Naive thymus-derived CD8-positive, alpha-beta T cell (primary cell): ENCODE measurements at regions not wholly inside any gene's neighbourhood (a gene's known extent, or its start where the extent isn't known, plus 50 kb on each side); places are given as distances from the start of the nearest gene placed in this dataset.
"Not testable (repeated sequence)": the region's sequence is repeated elsewhere in the genome, so short reads cannot be mapped to it uniquely, and the experiment has no call there.

ENCODE experiments used
- ATAC-seq, 2 donors: fragments of 150-1000 bp; cut with Tn5 transposase in 1 of 2; sonication (Bioruptor Pico), chemical (Tn5 transposase) in 1 of 2; 1 replicate in 1 of 2; 2 replicates in 1 of 2; pipeline ENCODE4 v1.10.0; 2021; ENCODE audit warnings: mild to moderate bottlenecking in 2 of 2, moderate library complexity in 2 of 2
- POLR2A ChIA-PET: fragments of 350-600 bp; sonication (Branson Sonifier 250); formaldehyde crosslinking; loops from one replicate; lab custom pipeline; 2021; ENCODE audit warnings: antibody characterized with exemption; lab: Charles Lee
- DNase-seq, 10 donors: peaks; one replicate each; pipeline versions ENCODE4 v3.0.0 to v3.0.0-alpha.2; 2020 to 2022
- H3K27ac Mint-ChIP-seq, 10 donors: one replicate each; pipeline ENCODE4 v1.8.0; 2020 to 2022; ENCODE audit warnings: mild to moderate bottlenecking in 10 of 10, mixed read lengths in 10 of 10, moderate library complexity in 4 of 10, inconsistent platforms in 1 of 10
- H3K27me3 Mint-ChIP-seq, 5 donors: one replicate each; pipeline ENCODE4 v1.8.0; 2021 to 2022; ENCODE audit warnings: mixed read lengths in 5 of 5
- H3K36me3 Mint-ChIP-seq, 3 donors: one replicate each; pipeline ENCODE4 v1.8.0; 2020 to 2022; ENCODE audit warnings: mixed read lengths in 3 of 3, mild to moderate bottlenecking in 2 of 3, inconsistent platforms in 1 of 3
- H3K4me1 Mint-ChIP-seq, 4 donors: one replicate each; pipeline ENCODE4 v1.8.0; 2021 to 2022; ENCODE audit warnings: mixed read lengths in 4 of 4
- H3K4me3 Mint-ChIP-seq, 10 donors: one replicate each; pipeline ENCODE4 v1.8.0; 2020 to 2022; ENCODE audit warnings: mild to moderate bottlenecking in 10 of 10, mixed read lengths in 10 of 10, moderate library complexity in 6 of 10, inconsistent platforms in 1 of 10
- H3K9me3 Mint-ChIP-seq, 9 donors: one replicate each; pipeline ENCODE4 v1.8.0; 2020 to 2022; ENCODE audit warnings: mixed read lengths in 9 of 9, mild to moderate bottlenecking in 3 of 9, inconsistent platforms in 1 of 9, moderate library complexity in 1 of 9

DNA sequence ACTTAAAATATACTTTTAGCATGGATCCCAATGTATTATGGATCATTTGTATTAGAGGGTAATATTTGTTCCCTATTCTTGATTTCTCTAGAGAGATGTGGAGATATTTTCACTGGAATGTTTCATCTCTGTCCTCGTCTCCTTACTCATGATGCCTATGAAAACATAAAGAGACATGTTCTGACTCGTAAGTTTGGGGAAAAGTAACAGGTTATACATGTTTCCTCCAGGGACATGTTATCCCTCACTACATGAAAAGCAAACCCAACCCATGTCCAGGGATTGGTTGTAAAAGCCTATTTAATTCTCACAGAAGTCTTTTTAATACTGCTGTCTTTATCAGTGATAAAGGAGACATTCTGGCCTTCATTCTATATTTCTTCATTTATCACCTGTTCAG, 621.4 kb downstream of the GABRG1 start:
- H3K4me1 Mint-ChIP-seq = no peaks in the 10 kb centered on the region
- H3K4me3 Mint-ChIP-seq = no peak overlapping the region
- POLR2A ChIA-PET = no interaction called here
- DNase-seq (no peak), ATAC-seq (no peak)
- H3K36me3 Mint-ChIP-seq = no peaks in the 10 kb centered on the region
- H3K9me3 Mint-ChIP-seq = peaks cover 0 to 8% (median 3%) of the 10 kb centered on the region in 9 donors
- H3K27ac Mint-ChIP-seq = no peak overlapping the region
- H3K27me3 Mint-ChIP-seq = no peaks in the 10 kb centered on the region

DNA sequence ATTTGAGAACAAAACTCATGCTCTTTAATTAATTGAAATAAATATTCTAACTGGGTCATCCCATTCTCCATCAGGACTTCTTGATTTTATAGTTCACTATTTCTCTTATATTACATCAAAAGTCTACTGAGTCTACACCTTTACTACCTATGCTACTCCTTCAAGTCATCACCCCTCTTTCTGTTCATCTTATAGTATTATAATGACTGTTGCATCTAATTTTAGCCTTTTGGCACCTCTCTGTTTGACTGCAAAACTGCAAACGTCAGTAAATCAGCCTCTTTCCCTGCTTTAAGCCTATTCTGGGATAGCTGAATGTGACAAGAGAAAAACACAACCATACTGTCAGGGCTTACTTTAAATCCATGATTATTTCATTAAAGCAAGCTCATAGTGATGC, 639.1 kb downstream of the GABRG1 start:
- Mint-ChIP-seq H3K27ac (no peak overlapping the region), H3K27me3 (no peaks in the 10 kb centered on the region), H3K9me3 (peaks cover 0 to 16% (median 2%) of the 10 kb centered on the region in 9 donors), H3K4me1 (no peaks in the 10 kb centered on the region), H3K36me3 (no peaks in the 10 kb centered on the region), H3K4me3 (no peak overlapping the region)
- no peak for ATAC-seq
- DNase-seq = no peak
- POLR2A ChIA-PET = no interaction called here

DNA sequence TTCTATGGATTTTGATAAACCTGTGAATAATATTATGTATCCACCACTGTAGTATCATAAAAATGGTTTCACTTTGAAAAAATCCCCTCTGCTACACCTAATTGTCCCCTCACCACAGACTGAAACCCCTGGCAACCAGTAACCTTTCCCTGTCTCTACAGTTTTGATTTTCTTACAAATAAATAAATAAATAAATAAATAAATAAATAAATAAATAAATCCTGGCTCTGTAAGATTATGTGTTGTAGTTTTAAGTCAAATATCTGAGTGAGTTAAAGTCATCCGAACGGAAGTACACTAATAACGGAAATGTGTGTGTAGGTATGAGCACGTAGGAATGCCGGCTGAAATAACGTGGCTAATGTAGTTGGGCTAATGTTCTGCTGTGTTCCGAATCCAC, 641.5 kb downstream of the GABRG1 start:
- no peak overlapping the region for H3K27ac Mint-ChIP-seq
- no peak overlapping the region for H3K4me3 Mint-ChIP-seq
- H3K9me3 Mint-ChIP-seq = peaks cover 0 to 16% (median 0%) of the 10 kb centered on the region in 9 donors
- DNase-seq = no peak
- ATAC-seq = no peak
- no peaks in the 10 kb centered on the region for H3K27me3 Mint-ChIP-seq
- no peaks in the 10 kb centered on the region for H3K36me3 Mint-ChIP-seq
- POLR2A ChIA-PET = no interaction called here
- no peaks in the 10 kb centered on the region for H3K4me1 Mint-ChIP-seq

DNA sequence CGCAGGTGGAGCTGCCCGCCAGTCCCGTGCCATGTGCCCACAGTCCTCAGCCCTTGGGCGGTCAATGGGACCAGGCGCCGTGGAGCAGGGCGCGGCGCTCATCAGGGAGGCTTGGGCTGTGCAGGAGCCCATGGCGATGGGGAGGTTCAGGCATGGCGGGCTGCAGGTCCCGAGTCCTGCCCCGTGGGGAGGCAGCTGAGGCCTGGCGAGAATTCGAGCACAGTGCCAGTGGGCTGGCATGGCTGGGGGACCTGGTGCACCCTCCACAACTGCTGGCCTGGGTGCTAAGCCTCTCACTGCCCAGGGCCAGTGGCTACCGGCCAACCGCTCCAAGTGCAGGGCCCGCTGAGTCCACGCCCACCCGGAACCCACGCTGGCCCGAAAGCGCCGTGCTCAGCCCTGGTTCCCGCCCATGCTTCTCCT, 646.5 kb downstream of the GABRG1 start:
- no peak for ATAC-seq
- DNase-seq = no peak
- Mint-ChIP-seq H3K4me1 (no peaks in the 10 kb centered on the region), H3K27me3 (no peaks in the 10 kb centered on the region), H3K27ac (no peak overlapping the region), H3K36me3 (no peaks in the 10 kb centered on the region), H3K4me3 (no peak overlapping the region), H3K9me3 (peaks cover 0 to 20% (median 13%) of the 10 kb centered on the region in 9 donors)
- POLR2A ChIA-PET = no interaction called here

DNA sequence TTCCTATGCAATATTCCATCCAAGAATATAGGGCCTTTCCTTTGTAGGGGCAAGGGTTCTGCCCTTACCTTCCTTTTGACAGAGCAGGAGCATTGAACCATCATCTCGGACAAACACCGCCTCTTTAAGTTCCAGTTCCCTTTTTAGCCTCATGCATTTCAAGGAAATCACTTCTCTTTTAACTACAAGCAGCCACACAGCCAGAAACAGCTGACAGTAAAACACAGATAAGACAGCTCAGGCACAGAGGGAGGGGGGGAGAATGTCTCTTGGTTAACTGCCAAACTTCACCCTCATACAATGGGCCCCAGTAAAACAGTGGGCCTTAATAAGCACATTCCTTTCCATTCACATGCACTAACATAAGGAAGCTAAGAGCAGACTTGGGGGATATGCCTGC, 648.3 kb downstream of the GABRG1 start:
- POLR2A ChIA-PET = no interaction called here

DNA sequence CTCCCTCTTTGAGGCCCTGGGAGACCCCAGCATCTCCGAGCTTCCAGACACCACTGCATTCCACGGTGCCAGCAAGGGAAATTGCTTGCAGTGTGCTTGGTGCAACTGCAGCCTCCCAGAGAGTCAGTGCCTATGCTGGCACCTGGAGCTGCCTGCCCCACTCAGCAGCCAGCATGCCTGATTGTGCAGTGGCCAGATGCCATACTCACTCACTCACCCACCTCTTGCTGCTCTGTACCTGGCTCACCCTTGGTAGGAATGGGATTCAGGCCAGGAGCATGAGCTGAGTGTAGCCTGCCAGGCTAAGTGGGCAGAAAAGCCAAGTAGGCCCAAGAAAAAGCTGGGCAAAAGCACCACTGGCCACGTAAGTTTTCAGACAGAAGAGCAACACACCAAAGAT, 651.4 kb downstream of the GABRG1 start:
- no peak for ATAC-seq
- H3K27ac Mint-ChIP-seq = no peak overlapping the region
- POLR2A ChIA-PET = no interaction called here
- no peaks in the 10 kb centered on the region for H3K27me3 Mint-ChIP-seq
- no peak for DNase-seq
- no peak overlapping the region for H3K4me3 Mint-ChIP-seq
- peaks cover 0 to 20% (median 13%) of the 10 kb centered on the region in 9 donors for H3K9me3 Mint-ChIP-seq
- no peaks in the 10 kb centered on the region for H3K4me1 Mint-ChIP-seq
- H3K36me3 Mint-ChIP-seq = no peaks in the 10 kb centered on the region

More for the DNA sequence above, 648.3 kb downstream of the GABRG1 start:
- peaks cover 0 to 20% (median 13%) of the 10 kb centered on the region in 9 donors for H3K9me3 Mint-ChIP-seq
- no peaks in the 10 kb centered on the region for H3K27me3 Mint-ChIP-seq
- H3K36me3 Mint-ChIP-seq = no peaks in the 10 kb centered on the region
- no peaks in the 10 kb centered on the region for H3K4me1 Mint-ChIP-seq
- no peak overlapping the region for H3K4me3 Mint-ChIP-seq
- no peak for DNase-seq
- no peak overlapping the region for H3K27ac Mint-ChIP-seq
- ATAC-seq = no peak

DNA sequence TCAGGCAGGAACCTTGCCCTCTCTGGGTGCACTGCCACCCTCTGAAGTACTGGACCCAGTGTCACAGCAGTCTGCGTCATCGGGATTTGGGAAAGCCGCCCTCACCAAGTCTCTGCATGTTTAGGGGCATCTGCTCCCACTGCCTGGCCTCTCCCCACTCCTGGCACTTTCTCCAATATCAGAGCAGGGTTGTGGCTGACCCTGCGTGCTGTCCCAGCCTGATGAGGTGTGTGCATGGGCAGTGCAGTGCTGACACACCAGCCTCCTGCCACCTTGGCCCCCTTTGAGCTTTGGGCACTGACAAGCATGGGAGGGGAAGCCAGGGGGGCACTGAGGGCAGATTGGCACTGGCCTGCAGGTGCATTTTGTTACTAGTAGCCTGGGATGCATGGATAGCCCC, 652.5 kb downstream of the GABRG1 start:
- H3K27me3 Mint-ChIP-seq = no peaks in the 10 kb centered on the region
- H3K27ac Mint-ChIP-seq = no peak overlapping the region
- ATAC-seq (no peak), DNase-seq (no peak)
- no peaks in the 10 kb centered on the region for H3K36me3 Mint-ChIP-seq
- no peaks in the 10 kb centered on the region for H3K4me1 Mint-ChIP-seq
- POLR2A ChIA-PET = no interaction called here
- H3K4me3 Mint-ChIP-seq = no peak overlapping the region
- peaks cover 2 to 20% (median 10%) of the 10 kb centered on the region in 9 donors for H3K9me3 Mint-ChIP-seq

DNA sequence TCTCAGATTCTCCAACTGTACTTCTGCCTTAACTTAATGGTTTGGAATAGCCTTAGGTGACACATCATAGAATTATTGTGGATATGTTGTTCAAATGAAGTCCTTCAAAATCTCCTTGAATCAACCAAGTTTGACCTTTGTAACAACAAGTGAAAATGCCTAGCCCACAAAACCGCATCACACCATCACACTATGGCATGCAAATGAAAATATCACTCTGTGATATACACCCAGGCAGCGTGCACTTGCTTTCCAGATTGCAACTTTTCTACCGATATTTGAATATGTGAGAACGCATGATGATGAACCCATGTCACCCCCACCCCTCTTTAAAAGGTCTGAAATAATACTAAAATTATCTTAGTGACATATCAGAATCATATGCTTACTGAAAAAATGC, 656.7 kb downstream of the GABRG1 start:
- H3K4me1 Mint-ChIP-seq = no peaks in the 10 kb centered on the region
- POLR2A ChIA-PET = no interaction called here
- H3K27ac Mint-ChIP-seq = no peak overlapping the region
- peaks cover 0 to 11% (median 5%) of the 10 kb centered on the region in 9 donors for H3K9me3 Mint-ChIP-seq
- H3K4me3 Mint-ChIP-seq = no peak overlapping the region
- no peaks in the 10 kb centered on the region for H3K36me3 Mint-ChIP-seq
- H3K27me3 Mint-ChIP-seq = no peaks in the 10 kb centered on the region
- ATAC-seq = no peak
- no peak for DNase-seq

DNA sequence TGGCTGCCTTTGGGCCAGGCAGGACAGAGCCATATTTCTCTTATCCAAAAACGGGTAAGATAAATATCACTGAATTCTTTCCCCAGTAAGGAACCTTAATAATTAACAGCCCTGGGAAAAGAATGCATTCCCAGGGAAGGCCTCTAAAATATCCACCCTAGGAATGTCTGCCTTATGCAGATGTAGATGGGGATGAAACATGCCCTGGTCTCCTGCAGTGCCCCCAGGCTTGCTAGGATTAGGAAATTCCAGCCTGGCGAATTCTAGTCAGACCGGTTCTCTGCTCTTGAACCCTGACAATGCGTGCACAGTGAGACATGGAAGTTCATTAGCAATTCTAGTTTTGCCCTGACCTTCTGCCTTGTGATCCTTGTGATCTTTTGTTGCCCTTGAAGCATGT, 663.7 kb downstream of the GABRG1 start:
- H3K27me3 Mint-ChIP-seq, H3K4me1 Mint-ChIP-seq, H3K4me3 Mint-ChIP-seq, H3K27ac Mint-ChIP-seq, ATAC-seq, H3K9me3 Mint-ChIP-seq, DNase-seq, POLR2A ChIA-PET, H3K36me3 Mint-ChIP-seq: not testable (repeated sequence)

DNA sequence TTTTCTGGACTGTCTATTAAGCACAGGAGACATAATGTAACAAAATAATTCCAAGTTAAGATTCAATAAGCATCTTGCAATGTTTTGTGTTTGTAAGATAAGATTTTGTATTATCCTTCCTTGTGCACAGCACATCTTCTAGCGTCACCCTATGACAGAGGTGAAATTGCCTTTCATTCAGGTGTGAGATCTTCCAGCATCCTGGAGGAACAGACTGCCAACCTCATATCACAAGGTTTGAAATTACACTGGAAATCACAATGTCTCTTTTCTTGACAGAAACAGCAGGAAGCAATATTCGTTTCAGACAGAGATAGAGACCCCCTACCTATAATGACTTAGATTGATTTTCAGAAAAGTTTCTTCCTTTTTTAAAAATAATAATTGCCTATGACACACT, 668.6 kb downstream of the GABRG1 start:
- Mint-ChIP-seq H3K4me3 (no peak overlapping the region), H3K36me3 (no peaks in the 10 kb centered on the region), H3K27ac (no peak overlapping the region), H3K4me1 (no peaks in the 10 kb centered on the region), H3K9me3 (peaks cover 0 to 21% (median 5%) of the 10 kb centered on the region in 9 donors), H3K27me3 (no peaks in the 10 kb centered on the region)
- POLR2A ChIA-PET = no interaction called here
- ATAC-seq = no peak
- no peak for DNase-seq

DNA sequence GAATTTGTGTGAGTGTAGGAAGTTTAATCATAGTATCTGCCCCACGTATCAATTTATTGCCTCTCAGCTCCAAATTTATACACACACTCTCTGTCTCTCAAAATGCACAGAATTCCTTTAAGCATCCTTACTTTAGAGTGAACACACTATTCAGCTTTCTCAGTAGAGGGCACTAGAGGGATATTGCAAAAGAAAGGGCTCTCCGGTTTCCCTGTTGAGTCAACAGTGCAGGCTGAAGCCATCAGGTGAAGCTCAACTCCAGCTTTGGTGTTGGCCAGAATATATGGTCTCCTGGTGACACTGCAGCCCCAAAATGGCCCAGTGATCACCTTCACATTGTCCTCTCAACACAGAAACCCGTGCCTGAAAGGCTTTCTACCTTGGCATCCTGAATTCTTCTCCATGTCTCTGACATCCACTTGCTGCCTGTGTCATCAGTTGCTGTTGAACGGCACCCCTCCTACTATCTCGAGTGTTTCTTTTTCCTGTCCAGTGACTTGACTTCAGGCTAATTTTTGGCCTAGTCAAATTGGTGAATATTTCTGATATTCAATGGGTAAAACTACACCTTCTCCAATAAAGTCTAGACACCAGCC, 670.5 kb downstream of the GABRG1 start:
- ATAC-seq = no peak
- H3K4me3 Mint-ChIP-seq = no peak overlapping the region
- POLR2A ChIA-PET = no interaction called here

DNA sequence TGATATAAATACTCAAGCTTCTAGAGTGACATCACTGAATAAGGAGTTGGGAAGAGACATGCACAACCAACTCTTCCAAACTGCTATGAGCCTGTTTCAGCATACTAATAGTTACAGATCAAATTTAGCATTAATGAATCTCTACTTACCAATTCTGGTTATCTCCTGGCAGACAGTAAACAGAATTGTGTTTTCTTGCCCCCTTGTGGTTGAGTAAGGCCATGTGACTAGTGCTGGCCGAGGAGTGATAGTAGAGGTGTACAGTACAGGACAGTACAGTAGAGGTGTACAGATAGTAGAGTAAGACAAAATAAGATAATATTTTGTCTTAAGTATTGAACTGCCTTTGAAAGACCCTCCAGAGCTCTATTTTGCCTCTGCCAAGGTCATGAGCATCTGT, 681.4 kb downstream of the GABRG1 start:
- Mint-ChIP-seq H3K36me3 (no peaks in the 10 kb centered on the region), H3K27ac (no peak overlapping the region), H3K4me3 (no peak overlapping the region), H3K9me3 (peaks cover 0 to 9% (median 3%) of the 10 kb centered on the region in 9 donors), H3K27me3 (no peaks in the 10 kb centered on the region), H3K4me1 (no peaks in the 10 kb centered on the region)
- DNase-seq (no peak), ATAC-seq (no peak)
- POLR2A ChIA-PET = no interaction called here

More for the DNA sequence above, 670.5 kb downstream of the GABRG1 start:
- Mint-ChIP-seq H3K9me3 (peaks cover 0 to 21% (median 5%) of the 10 kb centered on the region in 9 donors), H3K4me1 (no peaks in the 10 kb centered on the region), H3K27ac (no peak overlapping the region), H3K27me3 (no peaks in the 10 kb centered on the region), H3K36me3 (no peaks in the 10 kb centered on the region)
- no peak for DNase-seq

DNA sequence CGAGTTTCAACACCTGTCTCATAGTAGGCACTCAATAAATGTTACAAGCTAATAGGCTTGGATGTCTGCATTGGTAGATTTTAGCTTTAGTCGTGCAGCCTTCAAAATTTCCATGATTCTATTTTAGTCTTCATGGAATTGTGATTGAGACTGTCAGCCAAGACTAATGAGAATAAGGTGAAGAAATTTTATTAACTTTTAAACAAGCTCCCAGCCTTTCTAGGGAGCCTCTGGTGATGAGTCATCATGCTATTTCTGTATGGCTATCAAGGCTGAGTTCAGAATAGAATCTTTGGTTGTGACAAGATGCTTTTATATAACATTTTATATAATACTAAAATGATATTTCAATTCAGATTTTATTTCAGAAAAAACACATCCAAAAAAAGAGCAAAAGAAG, 685.8 kb downstream of the GABRG1 start:
- no peak for DNase-seq
- H3K4me1 Mint-ChIP-seq = no peaks in the 10 kb centered on the region
- no peaks in the 10 kb centered on the region for H3K36me3 Mint-ChIP-seq
- no peak for ATAC-seq
- peaks cover 0 to 7% (median 3%) of the 10 kb centered on the region in 9 donors for H3K9me3 Mint-ChIP-seq
- no peak overlapping the region for H3K27ac Mint-ChIP-seq
- H3K4me3 Mint-ChIP-seq = no peak overlapping the region
- POLR2A ChIA-PET = no interaction called here
- H3K27me3 Mint-ChIP-seq = no peaks in the 10 kb centered on the region

DNA sequence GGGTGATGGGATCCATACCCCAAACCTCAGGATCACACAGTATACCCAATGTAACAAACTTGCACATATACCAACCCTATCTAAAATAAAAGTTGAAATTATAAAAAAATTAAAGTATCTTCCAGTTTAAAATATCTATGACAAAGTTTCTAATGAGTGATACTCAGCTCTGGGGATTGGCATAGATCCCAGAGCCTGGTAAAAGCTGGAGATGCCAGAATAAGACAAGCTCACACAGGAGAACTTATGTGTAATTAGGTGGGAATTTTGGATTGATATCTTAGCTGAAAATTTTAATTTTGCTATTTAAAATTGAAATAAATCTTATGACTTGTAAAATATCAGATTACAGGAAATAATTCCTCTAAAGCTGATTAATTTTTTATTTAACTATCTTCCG, 686.5 kb downstream of the GABRG1 start:
- Mint-ChIP-seq H3K27me3 (no peaks in the 10 kb centered on the region), H3K27ac (no peak overlapping the region), H3K36me3 (no peaks in the 10 kb centered on the region), H3K9me3 (peaks cover 0 to 7% (median 2%) of the 10 kb centered on the region in 9 donors), H3K4me3 (no peak overlapping the region), H3K4me1 (no peaks in the 10 kb centered on the region)
- POLR2A ChIA-PET = no interaction called here
- DNase-seq (no peak), ATAC-seq (no peak)
